ENCODE measurements at regions not wholly inside any gene's neighbourhood (a gene's known extent, or its start where the extent isn't known, plus 50 kb on each side); places are given as distances from the start of the nearest gene placed in this dataset.

DNA sequence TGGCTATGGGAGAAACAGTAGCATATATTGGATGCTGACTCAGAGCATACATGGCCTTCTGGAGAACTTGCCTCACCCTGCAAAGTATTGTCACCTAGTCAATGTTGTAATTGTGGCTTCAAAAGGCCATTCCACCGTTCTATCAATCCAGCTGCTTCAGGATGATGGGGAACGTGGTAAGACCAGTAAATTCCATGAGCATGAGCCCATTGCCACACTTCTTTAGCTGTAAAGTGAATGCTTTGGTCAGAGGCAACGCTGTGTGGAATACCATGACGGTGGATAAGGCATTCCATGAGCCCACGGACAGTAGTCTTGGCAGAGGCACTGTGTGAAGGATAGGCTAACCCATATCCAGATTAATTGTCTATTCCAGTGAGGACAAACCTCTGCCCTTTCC, 1300.1 kb upstream of the ACVR2A start:
- ChIA-PET POLR2A (no interaction called here), CTCF (no interaction called here)
- Histone ChIP-seq H3K27me3 (ENCODE audit: control insufficient read depth, insufficient read depth, low read length) (no peaks in the 10 kb centered on the region), H3K4me1 (ENCODE audit: control insufficient read depth, insufficient read depth, low read length) (no peaks in the 10 kb centered on the region), H3K4me3 (ENCODE audit: low read depth in 2 of 2, low read length in 2 of 2) (no peak overlapping the region), H3K9me3 (ENCODE audit: control insufficient read depth, insufficient read depth, low read depth, low read length) (no peaks in the 10 kb centered on the region), H3K27ac (ENCODE audit: low read length) (no peak overlapping the region), H3K36me3 (ENCODE audit: control insufficient read depth, insufficient read depth, low read length) (no peaks in the 10 kb centered on the region)
- in situ Hi-C loops (cut with HindIII; ENCODE audit: low pct_unique_long_range_greater_than_20kb, low sequenced_read_pairs), result no loop called here
- no peak for ATAC-seq
- intact Hi-C loops (cut with micrococcal nuclease; ENCODE audit: unreplicated experiment), result no loop called here
- DNase-seq (ENCODE audit: low read depth, low spot score), result no peak
- BruUV-seq (replicated peaks), result no TSS peak
- TF ChIP-seq TCF7L2 (IDR thresholded peaks at IDR 0.05; ENCODE audit: low read depth, low read length) (no peak), SIN3A (IDR thresholded peaks at IDR 0.05; ENCODE audit: borderline replicate concordance, insufficient read depth, low read depth, low read length) (no peak), CTCF (IDR thresholded peaks at IDR 0.05) (no peak), POLR2AphosphoS5 (IDR thresholded peaks at IDR 0.05; ENCODE audit: low read depth, low read length) (no peak)
- TF ChIP-seq, protein P1, sequence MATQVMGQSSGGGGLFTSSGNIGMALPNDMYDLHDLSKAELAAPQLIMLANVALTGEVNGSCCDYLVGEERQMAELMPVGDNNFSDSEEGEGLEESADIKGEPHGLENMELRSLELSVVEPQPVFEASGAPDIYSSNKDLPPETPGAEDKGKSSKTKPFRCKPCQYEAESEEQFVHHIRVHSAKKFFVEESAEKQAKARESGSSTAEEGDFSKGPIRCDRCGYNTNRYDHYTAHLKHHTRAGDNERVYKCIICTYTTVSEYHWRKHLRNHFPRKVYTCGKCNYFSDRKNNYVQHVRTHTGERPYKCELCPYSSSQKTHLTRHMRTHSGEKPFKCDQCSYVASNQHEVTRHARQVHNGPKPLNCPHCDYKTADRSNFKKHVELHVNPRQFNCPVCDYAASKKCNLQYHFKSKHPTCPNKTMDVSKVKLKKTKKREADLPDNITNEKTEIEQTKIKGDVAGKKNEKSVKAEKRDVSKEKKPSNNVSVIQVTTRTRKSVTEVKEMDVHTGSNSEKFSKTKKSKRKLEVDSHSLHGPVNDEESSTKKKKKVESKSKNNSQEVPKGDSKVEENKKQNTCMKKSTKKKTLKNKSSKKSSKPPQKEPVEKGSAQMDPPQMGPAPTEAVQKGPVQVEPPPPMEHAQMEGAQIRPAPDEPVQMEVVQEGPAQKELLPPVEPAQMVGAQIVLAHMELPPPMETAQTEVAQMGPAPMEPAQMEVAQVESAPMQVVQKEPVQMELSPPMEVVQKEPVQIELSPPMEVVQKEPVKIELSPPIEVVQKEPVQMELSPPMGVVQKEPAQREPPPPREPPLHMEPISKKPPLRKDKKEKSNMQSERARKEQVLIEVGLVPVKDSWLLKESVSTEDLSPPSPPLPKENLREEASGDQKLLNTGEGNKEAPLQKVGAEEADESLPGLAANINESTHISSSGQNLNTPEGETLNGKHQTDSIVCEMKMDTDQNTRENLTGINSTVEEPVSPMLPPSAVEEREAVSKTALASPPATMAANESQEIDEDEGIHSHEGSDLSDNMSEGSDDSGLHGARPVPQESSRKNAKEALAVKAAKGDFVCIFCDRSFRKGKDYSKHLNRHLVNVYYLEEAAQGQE (IDR thresholded peaks at IDR 0.05; ENCODE audit: insufficient read depth in 1 of 2, low read depth in 2 of 2, low read length in 1 of 2), result no peak

DNA sequence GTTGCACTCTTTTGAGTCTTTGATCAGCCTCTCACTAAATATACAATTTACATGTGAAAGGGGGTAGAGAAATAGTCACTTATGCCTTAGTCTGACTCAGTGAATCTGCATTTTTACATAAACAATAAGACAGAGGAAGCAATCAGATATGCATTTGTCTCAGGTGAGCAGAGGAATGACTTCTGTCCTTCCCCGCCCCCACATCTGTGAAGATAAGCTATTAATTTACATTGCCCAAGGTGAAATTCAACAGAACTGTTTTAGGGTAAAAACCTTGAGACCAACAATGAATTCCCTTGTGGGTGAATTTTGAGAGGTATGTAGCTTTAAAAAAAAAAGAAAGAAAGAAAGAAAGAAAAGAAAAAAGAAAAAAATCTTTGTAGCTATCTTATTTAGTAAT, 1302.9 kb upstream of the ACVR2A start:
- ChIA-PET POLR2A (no interaction called here), CTCF (no interaction called here)
- Histone ChIP-seq H3K4me1 (ENCODE audit: control insufficient read depth, insufficient read depth, low read length) (no peaks in the 10 kb centered on the region), H3K4me3 (ENCODE audit: low read depth in 2 of 2, low read length in 2 of 2) (no peak overlapping the region), H3K36me3 (ENCODE audit: control insufficient read depth, insufficient read depth, low read length) (no peaks in the 10 kb centered on the region), H3K27me3 (ENCODE audit: control insufficient read depth, insufficient read depth, low read length) (no peaks in the 10 kb centered on the region), H3K9me3 (ENCODE audit: control insufficient read depth, insufficient read depth, low read depth, low read length) (no peaks in the 10 kb centered on the region), H3K27ac (ENCODE audit: low read length) (no peak overlapping the region)
- intact Hi-C loops (cut with micrococcal nuclease; ENCODE audit: unreplicated experiment) (no loop called here), in situ Hi-C loops (cut with HindIII; ENCODE audit: low pct_unique_long_range_greater_than_20kb, low sequenced_read_pairs) (no loop called here)
- no TSS peak for BruUV-seq (replicated peaks)
- TF ChIP-seq SIN3A (IDR thresholded peaks at IDR 0.05; ENCODE audit: borderline replicate concordance, insufficient read depth, low read depth, low read length), result no peak
- no peak for TF ChIP-seq POLR2AphosphoS5 (IDR thresholded peaks at IDR 0.05; ENCODE audit: low read depth, low read length)
- TF ChIP-seq, protein P1 (IDR thresholded peaks at IDR 0.05; ENCODE audit: insufficient read depth in 1 of 2, low read depth in 2 of 2, low read length in 1 of 2), result no peak
- TF ChIP-seq CTCF (IDR thresholded peaks at IDR 0.05), result no peak
- TF ChIP-seq TCF7L2 (IDR thresholded peaks at IDR 0.05; ENCODE audit: low read depth, low read length), result no peak
- DNase-seq (ENCODE audit: low read depth, low spot score) (no peak), ATAC-seq (no peak)
